ENCODE measurements at regions not wholly inside any gene's neighbourhood (a gene's known extent, or its start where the extent isn't known, plus 50 kb on each side); places are given as distances from the start of the nearest gene placed in this dataset.
"Not testable (repeated sequence)": the region's sequence is repeated elsewhere in the genome, so short reads cannot be mapped to it uniquely, and the experiment has no call there.

DNA sequence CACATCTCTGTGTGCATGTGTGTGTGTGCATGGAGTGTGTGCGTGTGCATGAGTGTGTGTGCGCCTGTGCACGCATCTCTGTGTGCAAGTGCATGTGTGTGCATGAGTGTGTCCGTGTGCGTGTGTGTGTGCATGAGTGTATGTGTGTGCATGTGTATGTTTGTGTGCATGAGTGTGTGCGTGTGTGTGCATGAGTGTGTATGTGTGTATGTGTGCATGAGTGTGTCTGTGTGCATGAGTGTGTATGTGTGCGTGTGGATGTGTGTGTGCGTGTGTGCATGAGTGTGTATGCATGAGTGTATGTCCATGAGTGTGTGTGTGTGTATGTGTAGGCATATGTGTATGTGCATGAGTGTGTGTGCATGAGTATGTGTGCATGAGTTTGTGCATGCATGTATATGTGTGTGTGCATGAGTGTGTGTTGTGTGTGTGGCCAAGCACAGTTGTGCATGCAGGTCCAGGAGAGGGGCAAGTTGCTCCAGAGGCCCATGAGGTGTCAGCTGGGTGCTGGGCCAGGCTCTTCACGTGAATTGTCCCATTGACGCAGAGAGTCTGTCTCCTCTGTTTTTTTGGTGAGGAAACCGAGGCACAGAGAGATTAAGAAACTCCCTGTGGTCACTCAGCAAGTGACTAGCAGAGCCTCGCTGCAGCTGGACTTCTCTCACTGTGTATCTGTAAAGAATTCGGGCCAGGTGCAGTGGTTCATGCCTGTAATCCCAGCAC lies 75.5 kb downstream of the ASB1 start:
- no peak for DNase-seq

DNA sequence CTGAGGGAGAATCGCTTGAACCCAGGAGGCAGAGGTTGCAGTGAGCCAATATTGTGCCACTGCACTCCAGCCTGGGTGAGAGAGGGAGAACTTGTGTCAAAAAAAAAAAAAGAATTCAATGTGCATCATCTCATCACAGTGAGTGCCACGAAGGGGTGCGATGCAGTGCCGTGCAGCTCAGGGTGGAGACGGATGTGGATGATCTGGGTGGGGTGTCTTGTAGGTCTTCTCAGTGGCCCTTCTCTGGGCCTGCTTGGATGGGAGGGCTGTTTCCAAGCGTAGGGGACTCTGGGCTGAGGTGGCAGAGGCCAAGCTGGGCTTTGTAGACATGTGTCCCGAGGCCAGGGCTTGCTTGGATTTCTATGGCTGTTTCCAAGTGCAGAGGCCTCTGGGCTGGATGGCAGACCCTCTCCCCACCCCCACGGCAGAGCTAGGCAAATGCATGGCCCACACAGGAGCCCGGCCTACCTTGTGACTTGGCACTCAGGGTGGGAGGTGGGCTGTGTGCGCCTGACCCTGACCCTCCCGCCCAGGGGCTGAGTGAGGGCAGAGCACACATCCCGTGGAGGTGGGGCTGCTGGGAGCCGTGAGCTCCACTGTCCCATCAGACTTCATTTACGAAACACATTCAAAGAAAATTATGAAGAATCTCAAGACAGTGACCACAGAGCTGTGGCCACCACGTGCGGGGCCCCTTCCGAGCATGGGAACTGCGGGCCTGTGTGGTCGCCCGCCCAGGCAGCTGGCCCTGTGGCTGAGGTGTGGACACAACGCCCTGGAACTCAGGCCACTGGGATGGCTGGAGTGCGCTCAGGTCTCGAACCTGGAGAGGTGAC lies 76.4 kb downstream of the ASB1 start:
- no peak for DNase-seq

DNA sequence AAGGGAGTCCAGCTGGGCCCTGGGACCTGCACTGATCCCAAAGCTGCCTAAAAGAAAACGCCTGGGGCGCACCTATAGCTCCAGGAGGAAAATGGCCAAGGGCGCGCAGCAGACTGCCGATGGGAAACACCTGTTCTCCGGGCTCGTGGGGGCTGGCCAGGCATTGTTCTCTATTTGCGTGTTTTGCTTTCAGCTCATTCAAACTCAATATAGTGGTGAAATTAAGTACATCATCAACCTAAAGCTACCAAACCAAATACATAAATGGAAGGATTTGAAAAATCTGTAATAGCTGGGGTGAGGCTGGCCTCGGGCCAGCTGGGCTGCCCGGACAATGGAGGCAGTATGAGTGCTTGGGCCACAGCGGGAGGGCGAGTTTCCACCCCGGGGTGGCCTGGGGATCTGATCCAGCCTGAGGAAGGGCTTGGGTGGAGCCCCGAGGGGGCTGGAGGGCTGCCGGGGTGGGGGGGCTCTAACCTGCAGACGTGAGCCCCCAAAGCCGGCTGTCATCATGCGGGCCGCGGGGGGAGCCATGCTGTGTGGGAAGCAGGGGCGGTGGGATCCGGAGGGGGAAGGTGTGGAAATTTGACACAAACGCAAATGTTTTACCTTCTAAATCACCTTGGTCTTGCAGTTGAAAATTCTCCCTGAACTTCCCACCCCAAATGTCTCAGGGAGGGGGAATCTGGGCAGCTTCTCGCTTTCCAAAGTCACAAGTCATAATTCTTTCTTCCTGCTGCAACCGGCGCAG lies 77.6 kb downstream of the ASB1 start:
- DNase-seq, result no peak

DNA sequence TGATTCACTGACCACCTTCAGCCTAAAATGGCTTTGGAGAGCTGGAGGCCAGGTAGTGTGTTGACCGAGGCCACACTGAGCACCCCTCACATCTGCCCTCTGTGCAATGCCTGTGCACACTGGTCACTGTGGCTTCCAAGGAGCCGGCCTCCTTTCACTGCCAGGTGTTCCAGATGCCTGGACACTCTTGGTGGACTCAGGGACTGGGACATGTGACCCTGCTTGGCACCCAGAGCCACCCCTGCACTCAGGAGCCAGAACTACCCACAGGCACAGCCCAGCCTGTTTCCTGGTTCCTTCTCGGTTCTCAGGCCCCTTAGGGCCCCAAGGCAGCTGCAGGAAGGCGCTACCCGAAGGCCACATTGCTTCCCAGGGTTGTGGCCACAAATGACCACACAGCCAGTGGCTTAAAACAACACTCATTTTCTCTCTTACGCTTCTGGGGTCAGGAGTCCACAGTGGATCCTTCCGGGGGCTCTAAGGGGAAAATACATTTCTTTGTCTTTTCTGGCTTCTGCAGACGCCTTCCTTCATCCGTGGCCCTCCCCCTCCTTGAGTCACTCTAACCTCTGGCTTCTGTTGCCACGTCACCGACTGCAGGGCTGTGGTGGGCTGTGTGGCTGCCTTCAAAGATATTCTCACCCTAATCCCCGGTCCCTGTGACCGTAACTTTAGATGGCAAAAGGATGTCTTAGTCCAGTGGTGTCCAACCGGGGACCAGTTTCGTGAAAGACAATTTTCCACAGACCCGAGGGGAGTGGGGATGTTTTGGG lies 78.6 kb downstream of the ASB1 start:
- DNase-seq, result no peak

DNA sequence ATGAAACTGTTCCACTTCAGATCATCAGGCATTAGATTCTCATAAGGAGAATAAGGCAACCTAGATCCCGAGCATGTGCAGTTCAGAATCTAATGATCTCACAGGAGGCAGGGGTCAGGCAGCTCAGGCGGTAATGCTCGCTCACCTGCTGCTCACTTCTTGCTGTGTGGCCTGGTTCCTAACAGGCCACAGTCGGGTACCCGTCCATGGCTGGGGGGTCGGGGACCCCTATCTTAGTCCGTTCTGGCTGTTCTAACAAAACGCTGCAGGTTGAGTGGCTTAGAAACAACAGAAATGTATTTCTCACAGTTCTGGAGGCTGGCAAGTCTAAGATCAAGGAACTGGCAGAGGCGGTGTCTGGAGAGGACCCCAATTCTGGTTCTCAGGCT lies 79.2 kb downstream of the ASB1 start:
- no peak for DNase-seq

DNA sequence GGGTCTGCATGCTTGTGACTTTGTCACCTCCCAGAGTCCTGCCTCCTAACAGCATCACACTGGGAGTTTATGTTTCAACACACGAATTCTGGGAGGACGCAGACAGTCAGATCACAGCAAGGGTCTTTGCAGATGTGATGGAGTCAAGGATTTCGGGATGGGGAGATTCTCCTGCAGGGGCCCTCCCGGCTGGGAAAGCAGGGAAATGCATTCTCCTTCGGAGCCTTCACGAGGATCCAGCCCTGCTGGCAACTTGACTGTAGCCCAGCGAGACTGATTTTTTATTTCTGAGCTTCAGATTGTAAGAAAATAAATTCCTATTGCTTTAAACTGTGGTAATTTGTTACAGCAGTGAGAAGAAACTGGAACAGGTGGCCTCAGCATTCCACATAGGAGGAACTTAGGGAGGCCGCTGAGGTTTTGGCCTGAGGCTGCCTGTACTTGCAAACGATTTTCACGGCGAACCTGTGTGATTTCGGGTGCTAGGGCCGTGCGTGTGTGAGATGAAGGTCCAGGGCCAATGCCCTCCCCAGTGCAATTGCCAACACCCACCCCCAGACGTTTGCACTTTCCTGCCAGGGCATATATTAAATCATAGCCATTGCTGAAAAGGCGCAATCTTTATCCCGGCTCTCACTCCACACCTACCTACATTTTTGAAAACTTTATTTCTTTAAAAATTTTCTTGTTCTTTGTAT lies 79.8 kb downstream of the ASB1 start:
- no peak for DNase-seq

DNA sequence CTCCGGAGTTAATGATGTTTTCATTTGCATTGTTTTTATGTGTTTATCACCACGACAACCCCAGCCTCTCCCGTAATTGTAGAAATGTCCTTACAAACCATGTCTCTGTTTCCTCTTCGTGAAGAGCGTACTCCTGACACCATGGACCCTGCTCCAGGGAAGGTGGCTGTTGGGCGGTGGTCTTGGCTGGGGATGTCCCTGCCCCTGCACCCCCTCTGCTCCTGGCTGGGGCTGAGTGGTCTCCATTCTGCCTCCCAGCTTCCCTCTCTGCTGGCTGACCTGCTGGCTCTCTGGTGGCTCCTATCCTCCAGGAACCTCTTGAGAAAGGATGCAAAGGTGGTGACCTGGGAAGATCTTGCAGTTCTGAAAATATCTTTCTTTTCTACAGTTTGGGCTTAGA lies 81.1 kb downstream of the ASB1 start:
- no peak for DNase-seq

DNA sequence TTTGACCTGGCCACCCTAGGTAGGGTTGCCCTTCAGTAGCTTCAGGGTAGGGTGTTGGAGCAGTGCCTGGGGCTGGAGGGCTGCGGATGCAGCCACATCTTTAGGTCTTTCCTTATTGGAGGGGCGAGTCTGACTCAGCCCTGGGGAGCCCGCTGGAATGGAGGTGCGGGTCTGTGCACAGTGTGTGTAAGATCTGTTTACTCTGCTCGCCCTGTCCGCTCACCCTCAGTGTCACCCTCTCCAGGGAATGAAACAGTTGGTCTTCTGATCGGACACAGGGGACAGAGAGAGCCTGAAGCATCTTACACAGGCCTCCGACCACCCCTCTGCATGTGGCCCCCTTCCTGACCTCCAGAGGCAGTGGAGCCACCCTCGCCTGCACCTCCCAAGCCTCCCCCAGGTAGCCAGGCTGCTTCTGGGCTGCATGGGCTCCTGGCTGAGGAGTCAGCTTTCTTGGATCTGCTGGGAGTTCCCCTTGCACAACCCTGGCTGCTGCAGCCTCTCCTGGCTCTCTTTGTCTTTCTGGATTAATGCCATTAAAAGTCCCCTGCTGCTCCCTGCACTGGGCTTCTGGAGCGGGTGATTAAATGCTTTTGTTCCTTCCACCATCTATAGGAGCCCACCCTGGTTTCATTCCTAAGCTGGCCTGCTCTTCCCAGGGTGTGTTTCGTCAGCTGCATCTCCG lies 82.6 kb downstream of the ASB1 start:
- DNase-seq, result no peak

DNA sequence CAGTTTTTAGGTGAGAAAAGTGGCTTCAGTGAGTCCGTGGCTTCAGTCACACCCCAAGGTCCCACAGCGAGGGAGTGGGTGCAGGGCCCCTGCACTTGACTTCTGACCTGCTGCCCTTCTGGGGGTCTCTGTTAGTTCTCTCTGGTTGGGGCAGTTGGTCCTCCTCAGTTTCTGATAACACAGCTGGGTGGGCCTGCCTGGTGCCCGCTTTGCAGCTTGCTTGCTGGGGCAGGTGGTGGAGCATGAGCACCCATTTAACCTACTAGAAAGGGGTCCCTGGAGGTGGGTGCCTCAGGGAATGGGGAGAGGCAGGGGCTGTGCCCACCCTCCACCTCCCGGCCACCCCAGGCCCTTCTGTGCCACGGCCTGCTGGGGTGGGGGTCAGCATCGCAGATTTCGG lies 83.2 kb downstream of the ASB1 start:
- no peak for DNase-seq

DNA sequence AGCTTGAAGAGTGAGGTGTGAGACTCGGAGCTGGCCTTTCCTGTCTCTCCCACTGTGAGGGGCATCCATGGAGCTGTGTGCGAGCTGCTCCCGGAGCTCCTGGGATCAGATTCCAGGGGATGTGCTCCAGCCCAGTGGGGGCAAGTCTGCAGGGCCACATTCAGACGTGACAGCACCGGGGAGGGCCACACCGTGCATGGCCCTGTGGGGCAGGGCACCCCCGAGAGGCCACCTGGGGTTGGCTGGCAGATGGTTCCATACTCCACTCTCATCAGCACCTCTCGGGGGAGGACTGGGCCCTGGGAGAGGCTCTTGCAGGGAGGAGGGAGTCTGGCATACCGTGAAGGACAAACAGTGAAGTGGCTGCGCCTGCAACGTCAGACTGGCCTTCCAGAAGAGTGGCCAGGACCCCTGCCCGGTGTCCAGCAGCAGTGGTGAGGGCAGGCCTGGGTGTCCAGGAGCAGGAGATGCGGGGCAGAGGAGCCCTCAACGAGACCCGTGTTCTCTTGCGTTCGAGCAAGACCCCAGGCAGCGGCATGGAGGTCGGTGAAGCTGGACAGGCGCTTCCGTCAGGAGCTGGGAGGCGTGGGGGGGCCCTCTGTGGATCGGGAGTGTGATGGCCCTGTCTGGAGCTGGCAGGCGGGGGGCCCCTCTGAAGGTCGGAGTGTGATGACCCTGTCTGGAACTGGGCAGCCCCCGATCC lies 84.3 kb downstream of the ASB1 start:
- no peak for DNase-seq

DNA sequence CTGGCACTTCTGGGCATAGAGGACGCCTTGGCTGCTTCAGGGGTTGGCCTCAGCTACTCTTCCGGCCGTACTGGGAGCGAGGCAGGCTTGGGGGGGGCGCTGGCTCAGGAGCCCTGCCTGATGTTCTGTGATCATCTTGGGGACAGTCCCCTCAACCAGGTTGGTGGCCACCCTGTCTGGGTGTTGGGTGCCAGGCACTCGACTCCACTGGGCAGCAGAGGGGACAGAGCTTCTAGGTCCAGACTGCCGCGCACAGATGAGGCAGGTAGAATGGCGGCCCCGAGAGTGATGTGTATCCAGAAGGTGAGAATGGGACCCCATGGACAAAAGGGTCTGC lies 84.9 kb downstream of the ASB1 start:
- no peak for DNase-seq

DNA sequence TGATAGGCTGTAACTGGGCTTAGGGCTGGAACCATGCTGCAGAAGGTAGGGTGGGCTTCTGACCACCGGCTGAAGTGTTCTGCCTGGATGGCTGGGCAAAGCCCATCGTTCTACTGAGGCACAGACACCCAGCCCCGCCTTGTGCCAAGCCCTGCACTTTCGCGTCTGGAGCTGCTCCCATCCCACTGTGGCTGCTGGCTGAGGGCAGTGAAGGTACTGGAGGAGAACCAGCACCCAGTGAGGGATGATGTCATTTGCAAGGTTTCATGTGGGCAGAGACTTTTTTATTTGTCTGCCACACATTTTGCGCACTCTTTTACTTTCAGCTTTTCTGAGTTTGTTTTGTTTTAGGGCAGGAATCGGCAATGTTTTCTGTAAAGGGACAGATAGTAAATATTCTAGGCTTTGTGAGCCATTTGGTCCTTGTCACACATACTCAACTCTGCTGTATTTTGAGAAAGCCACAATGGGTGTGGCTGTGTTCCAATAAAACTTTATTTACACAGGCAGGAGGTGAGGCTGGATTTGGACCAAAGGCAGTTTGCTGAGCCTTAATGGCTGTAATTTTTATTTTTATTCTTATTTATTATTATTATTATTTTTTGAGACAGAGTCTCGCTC lies 85.6 kb downstream of the ASB1 start:
- no peak for DNase-seq

DNA sequence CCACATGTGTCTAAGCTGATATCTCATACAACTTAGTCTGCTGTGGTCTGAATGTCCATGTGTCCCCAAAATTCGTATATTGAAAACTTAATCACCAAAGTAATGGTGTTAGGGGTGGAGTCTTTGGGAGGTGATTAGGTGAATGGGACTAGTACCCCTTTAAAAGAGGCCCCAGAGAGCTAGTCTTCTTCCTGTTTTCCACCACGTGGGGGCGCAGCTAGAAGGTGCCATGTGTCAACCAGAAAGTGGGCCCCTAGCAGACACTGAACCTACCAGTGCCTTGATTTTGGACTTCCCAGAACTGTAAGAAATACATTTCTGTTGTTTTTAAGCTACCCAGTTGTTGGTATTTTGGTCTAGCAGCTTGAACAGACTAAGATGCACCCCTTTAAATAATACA lies 86.6 kb downstream of the ASB1 start:
- no peak for DNase-seq

DNA sequence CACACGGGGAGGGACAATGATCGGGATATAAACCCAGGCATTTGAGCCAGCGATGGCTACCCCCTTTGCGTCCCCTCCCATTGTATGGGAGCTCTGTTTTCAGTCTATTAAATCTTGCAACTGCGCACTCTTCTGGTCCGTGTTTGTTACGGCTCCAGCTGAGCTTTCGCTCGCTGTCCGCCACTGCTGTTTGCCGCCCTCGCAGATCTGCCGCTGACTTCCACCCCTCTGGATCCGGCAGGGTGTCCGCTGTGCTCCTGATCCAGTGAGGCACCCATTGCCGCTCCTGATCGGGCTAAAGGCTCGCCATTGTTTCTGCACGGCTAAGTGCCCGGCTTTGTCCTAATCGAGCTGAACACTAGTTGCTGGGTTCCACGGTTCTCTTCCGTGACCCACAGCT lies 87.3 kb downstream of the ASB1 start:
- DNase-seq, result not testable (repeated sequence)

DNA sequence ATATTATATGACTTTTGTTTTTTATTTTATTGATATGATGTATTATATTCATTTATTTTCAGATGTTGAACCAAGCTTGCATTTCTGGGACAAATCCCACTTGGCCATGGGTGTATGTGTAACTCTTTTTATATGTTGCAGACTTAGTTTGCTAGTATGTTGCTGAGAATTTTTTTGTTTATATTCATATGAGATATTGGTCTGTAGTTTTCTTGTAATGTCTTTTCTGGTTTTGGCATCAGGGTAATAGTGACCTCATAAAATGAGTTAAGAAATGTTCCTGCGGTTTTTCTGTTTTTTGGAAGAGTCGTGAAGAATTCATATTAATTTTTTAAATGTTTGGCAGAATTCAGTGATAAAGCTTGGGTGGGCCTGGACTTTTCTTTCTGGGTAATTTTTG lies 88.7 kb downstream of the ASB1 start:
- DNase-seq, result no peak

DNA sequence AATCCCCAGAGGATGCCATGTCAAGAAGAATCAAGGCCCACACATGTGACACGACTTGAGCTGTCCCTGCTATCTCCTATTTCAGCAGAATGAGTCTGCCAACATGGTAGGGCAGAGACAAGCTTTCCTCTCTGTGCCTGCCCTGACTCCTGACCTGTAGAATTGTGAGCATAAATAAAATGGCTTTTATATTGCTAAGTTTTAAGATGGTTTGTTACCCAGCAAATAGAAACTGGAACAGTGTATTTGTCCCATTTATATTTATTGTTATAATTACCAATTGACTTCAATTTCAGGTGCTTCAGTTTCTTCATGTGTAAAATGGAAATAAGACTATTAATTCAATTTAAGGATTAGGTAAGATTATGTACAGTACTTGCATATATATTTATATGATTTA lies 90.5 kb downstream of the ASB1 start:
- no peak for DNase-seq

DNA sequence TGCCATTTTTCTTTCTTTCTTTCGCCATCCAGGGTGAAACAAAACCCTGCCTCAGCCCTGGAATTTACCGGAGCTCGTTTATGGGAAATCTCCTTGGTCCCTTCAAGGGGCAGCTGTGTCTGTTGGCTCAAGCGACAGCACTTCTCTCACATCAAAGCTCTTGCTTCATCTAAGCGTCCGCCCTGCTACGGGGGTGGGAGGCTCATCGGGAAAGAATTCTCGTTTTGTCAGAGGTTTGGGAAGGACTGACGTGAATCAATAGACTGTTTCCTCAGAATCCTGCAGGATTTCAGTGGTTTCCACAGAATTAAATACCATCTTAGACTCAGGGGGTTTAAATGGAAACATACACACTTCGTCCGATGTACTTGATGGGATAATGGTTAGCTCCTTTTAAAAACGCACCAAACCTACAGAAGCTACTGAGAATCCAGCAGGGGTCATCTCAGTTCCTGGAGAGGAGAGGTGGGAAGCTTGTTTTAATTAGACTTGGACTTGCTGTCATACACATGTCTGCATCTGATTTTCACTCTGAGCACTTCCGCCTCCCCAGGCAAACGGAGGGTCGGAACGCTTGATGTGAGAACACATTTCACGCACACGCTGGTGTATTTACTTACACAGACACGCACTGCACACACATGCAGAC lies 91.6 kb downstream of the ASB1 start:
- no peak for DNase-seq

DNA sequence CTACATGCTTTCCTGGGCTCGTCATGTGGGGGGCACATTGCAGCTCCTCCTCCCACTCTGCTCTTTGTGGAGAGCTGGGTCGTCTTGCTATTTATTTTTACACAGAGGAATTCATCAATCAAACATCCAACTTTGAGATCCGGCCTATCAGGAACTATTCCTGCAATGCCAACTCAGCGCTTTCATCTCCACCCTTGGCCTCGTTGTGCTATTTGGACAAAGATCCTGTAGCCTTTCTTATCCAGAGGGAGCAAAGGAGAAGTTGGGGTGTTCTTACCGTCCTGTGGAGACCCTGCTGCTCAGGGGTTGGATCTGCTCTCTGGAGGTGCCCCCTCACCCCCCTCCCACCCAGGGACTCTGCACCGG lies 92.1 kb downstream of the ASB1 start:
- no peak for DNase-seq

DNA sequence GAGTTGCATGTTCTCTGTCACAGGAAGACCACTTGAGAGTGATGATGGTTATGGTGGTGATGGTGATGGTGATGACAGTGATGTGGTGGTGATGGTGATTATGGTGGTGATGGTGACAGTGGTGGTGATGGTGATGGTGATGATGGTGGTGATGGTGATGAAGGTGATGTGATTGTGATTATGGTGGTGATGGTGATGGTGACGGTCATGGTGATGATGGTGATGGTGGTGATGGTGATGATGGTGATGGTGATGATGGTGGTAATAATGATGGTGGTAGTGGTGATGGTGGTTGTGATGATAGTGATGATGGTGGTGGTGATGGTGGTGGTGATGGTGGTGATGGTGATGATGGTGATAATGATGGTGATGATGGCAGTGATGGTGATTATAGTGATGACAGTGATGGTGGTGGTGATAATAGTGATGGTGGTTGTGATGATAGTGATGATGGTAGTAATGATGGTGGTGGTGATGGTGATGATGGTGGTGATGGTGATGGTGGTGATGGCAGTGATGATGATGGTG lies 93.7 kb downstream of the ASB1 start:
- DNase-seq, result no peak

DNA sequence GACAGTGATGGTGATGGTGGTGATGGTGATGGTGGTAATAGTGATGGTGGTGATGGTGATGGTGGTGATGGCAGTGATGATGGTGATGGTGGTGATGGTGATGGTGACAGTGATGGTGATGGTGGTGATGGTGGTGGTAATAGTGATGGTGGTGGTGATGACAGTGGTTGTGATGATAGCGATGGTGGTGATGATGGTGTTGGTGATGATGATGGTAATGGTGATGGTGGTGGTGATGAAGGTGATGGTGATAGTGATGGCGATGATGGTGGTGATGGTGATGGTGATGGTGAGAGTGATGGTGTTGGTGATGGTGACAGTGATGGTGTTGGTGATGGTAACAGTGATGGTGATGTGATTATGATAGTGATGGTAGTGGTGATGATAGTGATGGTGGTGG lies 94.3 kb downstream of the ASB1 start:
- DNase-seq, result no peak

Data from NCI-H1048 (cell line).